ENCODE measurements at regions not wholly inside any gene's neighbourhood (a gene's known extent, or its start where the extent isn't known, plus 50 kb on each side); places are given as distances from the start of the nearest gene placed in this dataset.
"Not testable (repeated sequence)": the region's sequence is repeated elsewhere in the genome, so short reads cannot be mapped to it uniquely, and the experiment has no call there.

GRCh38 chr11:110347660-110348059, 51.2 kb upstream of the RDX start:
- no peak for DNase-seq

DNA sequence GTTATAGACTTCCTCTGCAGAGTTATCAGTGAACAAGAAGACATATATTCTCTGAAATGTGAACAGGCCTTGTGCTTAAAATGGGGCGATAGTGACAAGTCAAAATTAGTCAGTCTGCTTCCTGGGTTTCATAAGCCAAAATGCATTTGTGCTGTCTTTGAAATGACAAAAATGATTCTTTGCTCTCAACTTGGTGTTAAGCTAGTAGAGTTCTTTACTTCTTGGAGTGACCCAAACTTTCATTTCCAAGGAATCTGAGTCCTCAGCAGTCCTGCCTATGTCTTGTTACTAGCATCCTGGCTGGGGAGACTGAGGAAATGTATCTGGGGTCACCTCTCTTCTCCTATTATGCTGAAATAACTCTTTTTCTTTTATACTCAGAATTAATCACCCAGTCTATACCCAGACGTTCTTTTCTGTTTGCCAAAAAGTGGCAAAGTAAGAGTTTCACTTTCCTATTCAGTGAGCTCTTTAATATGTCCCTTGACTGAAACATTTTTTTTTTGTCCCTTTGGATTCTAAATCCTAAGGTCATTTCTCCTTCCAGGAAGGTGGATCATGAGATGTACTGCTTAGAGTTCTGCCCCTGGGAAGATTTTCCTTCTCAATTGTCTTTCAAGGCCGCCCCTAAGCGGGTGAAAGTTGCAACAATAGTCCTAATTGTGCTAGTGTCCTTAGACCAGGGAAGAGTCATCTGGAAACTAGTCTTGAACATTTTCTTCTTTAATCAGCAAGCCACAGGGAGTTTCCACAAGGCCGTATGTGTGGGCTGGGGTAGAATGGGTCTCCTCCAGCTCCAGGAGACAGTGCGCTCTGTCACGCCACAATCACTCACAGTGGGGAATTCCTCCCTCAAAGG, 53.0 kb upstream of the RDX start:
- no peak for DNase-seq

DNA sequence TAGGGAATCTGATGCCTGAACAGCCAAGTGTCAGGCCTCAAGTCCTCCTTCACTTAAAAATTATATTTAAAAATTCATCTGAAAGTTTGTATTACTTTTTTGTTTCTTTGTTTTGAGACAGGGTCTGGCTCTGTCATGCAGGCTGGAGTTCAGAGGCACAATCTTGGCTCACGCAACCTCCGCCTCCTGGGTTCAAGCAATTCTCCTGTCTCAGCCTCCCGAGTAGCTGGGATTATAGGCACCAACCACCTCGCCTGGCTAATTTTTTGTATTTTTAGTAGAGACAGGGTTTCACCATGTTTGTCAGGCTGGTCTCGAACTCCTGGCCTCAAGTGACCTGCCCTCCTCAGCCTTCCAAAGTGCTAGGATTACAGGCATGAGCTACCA, 53.6 kb upstream of the RDX start:
- not testable (repeated sequence) for DNase-seq

- no peak for DNase-seq
Measured at GRCh38 chr11:110355011-110355744, 58.8 kb upstream of the RDX start.

GRCh38 chr11:110356762-110357671, 60.6 kb upstream of the RDX start:
- DNase-seq, result no peak

GRCh38 chr11:110358336-110358735, 61.9 kb upstream of the RDX start:
- DNase-seq, result no peak

GRCh38 chr11:110360781-110361408, 64.5 kb upstream of the RDX start:
- DNase-seq, result not testable (repeated sequence)

- DNase-seq, result no peak
Measured at GRCh38 chr11:110362971-110363509, 66.6 kb upstream of the RDX start.

GRCh38 chr11:110366291-110366690, 63.5 kb upstream of the FDX1 start:
- DNase-seq, result no peak

DNA sequence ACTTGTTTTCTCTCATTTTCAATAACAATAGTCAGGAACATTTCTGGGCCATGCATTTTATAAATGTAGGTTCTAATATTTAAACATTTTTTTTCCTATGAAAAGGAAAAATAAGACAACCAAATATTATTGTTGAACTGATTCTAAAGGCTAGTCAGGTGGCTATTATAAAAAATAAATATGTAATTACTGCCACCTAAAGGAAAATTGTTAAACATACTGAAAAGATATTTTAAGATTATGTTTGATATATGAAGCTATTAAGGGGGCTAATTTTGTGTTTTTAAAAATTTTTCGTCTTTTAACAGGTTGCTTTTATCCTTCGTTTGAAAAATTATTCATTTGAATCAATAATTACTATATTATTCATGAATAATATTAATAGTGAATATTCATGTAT, 62.2 kb upstream of the FDX1 start:
- peak; percentile 42 for DNase-seq

- DNase-seq, result no peak
Measured at GRCh38 chr11:110371084-110371483, 58.7 kb upstream of the FDX1 start.

DNA sequence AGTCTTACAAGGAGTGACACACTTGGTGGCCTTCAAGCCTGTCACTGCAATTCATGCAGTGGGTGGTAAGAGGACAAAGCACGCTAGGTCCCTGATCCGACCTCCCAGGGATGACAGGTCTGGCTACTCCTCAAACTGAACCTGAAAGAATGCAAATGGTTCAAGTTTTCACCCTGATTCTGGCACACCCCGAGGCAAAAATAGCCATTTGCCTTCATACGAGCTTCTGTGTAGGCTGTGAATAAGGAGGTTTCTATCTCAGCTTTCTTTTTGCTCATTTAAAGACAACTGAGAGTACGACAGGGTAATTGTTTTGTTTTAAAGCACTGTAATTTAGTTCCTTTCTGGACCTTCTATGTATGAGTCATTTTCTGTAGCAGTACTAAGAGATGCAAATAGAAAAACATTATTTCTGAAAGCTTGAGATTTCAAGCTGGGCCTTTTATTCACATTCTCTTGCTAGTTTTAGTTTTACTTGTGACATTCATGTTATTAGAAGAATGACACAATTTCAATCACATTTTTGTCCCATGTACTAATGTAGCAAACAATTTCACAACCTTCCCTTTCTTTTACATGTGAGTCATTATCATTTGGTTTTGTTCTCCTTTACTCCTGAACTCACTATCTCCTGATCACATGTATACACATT, 56.6 kb upstream of the FDX1 start:
- no peak for DNase-seq

GRCh38 chr11:110374921-110375320, 54.8 kb upstream of the FDX1 start:
- DNase-seq, result peak; percentile 23

DNA sequence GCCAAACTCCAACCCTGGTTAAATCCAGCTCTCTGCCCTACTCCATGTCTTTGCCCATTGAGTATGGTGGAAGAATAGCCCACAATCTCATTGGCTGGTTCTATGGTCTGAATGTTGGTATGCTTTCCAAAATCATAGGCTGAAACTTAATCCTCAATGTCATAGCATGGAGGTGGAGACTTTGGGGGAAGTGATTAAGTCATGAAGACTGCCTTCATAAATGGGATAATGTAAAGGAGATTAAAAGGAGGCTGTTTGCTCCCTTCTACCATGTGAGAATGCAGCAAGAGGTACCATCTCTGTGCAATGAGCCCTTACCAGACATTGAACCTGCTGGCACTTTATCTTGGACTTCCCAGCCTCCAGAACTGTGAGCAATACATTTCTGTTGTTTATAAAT, 54.4 kb upstream of the FDX1 start:
- DNase-seq, result no peak

DNA sequence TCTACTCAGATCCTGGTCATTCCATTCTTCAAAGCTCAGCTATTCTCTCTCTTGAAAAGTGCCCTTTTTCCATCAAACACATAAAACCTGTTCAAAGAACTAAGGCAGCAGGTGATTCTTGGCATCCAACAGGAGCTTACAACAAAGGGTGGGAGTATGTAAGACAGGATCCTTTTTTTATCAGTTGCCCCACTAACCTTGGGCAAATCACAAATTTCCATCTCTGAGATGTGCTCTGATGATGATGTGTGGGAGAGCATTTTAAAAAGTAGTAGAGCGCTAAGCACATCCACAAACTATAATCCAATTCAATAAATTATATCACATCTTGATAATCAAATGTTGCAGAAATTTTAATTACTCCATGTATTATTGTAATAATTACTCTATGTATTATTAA, 53.7 kb upstream of the FDX1 start:
- no peak for DNase-seq

DNA sequence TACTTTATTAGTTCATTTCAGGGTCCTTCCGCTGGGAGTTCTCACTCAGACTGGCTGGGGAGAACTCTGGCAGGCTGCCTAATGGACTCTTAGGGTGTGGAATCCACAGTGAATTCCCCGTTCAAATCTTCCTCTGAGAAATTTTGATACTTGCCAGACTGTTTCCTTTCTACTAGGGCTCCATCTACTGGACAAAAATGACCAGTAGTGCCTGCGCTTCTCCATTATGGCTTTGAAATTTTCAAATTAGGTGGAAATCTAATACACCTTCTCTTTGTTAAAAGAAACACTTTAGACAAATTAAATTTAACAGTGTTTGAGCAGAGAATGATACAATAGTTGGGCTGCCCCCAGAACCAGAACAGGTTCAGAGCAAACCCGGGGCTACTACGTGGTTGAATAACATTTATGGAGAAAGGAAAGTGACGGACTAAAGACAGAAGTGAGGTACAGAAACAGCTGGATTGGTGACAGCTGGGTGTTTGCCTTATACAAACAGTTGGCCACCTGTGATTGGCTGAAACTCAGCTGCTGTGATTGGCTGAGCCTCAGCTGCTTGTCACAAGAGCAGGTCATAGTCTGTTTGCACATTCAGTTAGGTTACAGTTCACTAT, 52.9 kb upstream of the FDX1 start:
- peak; percentile 82 for DNase-seq

- DNase-seq, result no peak
Measured at GRCh38 chr11:110377434-110377833, 52.3 kb upstream of the FDX1 start.

DNA sequence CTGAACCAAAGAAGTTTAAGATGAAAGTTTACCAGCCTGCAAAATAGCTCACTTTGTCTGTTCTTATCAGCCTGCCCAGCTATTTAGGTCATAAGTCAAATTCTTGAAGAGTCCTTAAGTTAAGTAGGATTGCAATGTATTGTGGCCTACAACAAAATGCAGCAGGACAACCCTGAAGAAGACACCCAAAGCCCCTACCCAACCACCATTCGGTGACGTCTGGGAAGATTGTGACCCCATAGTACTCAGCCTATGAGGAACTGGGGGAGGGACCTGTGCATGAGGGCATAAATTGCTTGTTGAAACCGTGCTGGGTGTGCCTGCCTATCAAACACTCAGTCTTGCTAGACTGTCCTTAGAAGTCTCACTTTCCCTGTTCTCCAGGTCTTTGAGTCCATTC, 50.5 kb upstream of the FDX1 start:
- no peak for DNase-seq

DNA sequence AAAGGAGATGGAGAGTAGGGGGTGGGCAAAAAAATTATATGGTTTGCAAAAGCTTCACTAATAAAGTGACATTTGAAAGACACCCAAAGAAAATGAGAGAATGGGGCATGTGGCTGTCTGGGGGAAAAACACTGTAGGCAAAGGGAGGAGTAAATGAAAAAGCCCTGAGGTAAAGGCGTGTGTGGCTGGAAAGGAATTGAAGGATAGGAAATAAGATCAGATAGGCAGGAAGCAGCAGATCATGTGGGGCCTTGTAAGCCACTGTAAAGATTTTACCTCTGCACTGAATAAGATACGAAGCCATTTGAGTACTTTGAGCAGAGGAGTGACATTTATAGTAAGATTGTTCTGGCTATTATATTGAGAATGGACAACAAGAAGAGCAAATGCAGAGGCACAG, 49.8 kb upstream of the FDX1 start:
- no peak for DNase-seq
